GM23338 (cell line): ENCODE measurements at regions not wholly inside any gene's neighbourhood (a gene's known extent, or its start where the extent isn't known, plus 50 kb on each side); places are given as distances from the start of the nearest gene placed in this dataset.

Experiments
- EZH2 ChIP-seq: fragments of 200-600 bp; sonication (generic); IDR thresholded peaks from one replicate; pipeline ENCODE4 v1.8.0; 2017; ENCODE audit warnings: antibody characterized with exemption, mild to moderate bottlenecking, low read depth; ENCODE audit not compliant: unreplicated experiment
- EZH2phosphoT487 ChIP-seq: fragments of 200-600 bp; sonication (generic); IDR thresholded peaks from one replicate; pipeline ENCODE4 v1.8.1; 2018; ENCODE audit warnings: antibody characterized with exemption; ENCODE audit not compliant: unreplicated experiment
- POLR2AphosphoS5 ChIP-seq: IDR thresholded peaks from 2 replicates; pipeline ENCODE4 v1.6.1; 2016; ENCODE audit warnings: antibody characterized with exemption, low read depth
- TF ChIP-seq, protein P1 (sequence below), 2 experiments: fragments of 200-600 bp in 1 of 2; sonication (generic) in 1 of 2; conservative IDR thresholded peaks; 2 replicates each; pipeline versions ENCODE4 v1.5.1 to v1.6.1; 2016 to 2017; ENCODE audit warnings: antibody characterized with exemption in 2 of 2, low read depth in 2 of 2, mild to moderate bottlenecking in 2 of 2, moderate library complexity in 1 of 2

DNA sequence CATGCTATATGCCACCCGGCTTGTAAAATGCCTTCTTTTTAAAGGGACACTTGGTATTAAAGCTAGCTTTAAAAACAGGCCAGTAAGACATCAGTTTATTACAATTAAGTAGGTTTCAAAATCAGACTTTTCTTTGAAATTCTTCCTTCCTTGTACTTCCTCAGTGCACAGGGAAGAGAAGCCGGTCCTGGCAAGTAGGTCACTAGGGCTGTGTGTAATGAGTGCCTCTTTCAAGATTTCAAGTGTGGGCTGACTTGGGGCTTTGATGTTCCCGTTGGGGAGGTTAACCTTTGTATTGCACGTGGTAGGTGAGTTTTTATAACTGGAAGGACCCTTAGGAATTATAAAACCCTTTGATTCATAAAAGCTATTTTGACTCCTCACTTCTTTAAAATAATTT is 566.4 kb upstream of the ID2 start:
- TF ChIP-seq, protein P1, sequence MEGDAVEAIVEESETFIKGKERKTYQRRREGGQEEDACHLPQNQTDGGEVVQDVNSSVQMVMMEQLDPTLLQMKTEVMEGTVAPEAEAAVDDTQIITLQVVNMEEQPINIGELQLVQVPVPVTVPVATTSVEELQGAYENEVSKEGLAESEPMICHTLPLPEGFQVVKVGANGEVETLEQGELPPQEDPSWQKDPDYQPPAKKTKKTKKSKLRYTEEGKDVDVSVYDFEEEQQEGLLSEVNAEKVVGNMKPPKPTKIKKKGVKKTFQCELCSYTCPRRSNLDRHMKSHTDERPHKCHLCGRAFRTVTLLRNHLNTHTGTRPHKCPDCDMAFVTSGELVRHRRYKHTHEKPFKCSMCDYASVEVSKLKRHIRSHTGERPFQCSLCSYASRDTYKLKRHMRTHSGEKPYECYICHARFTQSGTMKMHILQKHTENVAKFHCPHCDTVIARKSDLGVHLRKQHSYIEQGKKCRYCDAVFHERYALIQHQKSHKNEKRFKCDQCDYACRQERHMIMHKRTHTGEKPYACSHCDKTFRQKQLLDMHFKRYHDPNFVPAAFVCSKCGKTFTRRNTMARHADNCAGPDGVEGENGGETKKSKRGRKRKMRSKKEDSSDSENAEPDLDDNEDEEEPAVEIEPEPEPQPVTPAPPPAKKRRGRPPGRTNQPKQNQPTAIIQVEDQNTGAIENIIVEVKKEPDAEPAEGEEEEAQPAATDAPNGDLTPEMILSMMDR (conservative IDR thresholded peaks at IDR 0.05; ENCODE audit: low read depth in 2 of 2): no peak
- no peak for TF ChIP-seq EZH2
- no peak for TF ChIP-seq POLR2AphosphoS5
- TF ChIP-seq EZH2phosphoT487: no peak
